ENCODE measurements at regions not wholly inside any gene's neighbourhood (a gene's known extent, or its start where the extent isn't known, plus 50 kb on each side); places are given as distances from the start of the nearest gene placed in this dataset.

DNA sequence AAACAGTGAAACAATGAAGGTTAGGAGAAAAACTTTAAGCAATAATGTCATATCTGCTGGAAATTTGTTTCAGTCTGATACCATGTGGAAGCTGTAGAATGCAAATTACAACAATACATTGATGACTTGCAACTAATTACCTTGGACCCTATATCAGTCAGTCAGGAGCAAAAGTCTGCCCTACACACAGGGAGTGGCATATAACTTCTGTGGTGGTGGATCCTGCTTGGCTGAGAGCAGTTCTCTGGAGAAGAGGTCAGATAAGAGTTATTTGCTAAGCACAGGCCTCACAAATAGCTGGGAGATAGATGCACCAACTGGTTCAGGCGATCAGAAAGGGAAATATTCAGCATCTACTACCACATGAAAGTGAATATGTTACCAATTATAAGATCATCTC lies 1364.6 kb upstream of the EPHA6 start:
- TF ChIP-seq, protein P1, sequence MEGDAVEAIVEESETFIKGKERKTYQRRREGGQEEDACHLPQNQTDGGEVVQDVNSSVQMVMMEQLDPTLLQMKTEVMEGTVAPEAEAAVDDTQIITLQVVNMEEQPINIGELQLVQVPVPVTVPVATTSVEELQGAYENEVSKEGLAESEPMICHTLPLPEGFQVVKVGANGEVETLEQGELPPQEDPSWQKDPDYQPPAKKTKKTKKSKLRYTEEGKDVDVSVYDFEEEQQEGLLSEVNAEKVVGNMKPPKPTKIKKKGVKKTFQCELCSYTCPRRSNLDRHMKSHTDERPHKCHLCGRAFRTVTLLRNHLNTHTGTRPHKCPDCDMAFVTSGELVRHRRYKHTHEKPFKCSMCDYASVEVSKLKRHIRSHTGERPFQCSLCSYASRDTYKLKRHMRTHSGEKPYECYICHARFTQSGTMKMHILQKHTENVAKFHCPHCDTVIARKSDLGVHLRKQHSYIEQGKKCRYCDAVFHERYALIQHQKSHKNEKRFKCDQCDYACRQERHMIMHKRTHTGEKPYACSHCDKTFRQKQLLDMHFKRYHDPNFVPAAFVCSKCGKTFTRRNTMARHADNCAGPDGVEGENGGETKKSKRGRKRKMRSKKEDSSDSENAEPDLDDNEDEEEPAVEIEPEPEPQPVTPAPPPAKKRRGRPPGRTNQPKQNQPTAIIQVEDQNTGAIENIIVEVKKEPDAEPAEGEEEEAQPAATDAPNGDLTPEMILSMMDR (IDR thresholded peaks at IDR 0.05; ENCODE audit: low read length), result no peak
- no peak for TF ChIP-seq EZH2 (IDR thresholded peaks at IDR 0.05; ENCODE audit: borderline replicate concordance, low read length)
